ENCODE measurements at regions not wholly inside any gene's neighbourhood (a gene's known extent, or its start where the extent isn't known, plus 50 kb on each side); places are given as distances from the start of the nearest gene placed in this dataset.

GRCh38 chr3:64443546-64444381 is 218.5 kb upstream of the PRICKLE2 start:
- TF ChIP-seq ZNF570 (CRISPR knock-in tag; IDR thresholded peaks at IDR 0.05; ENCODE audit: borderline replicate concordance) (no peak), ATF4 (CRISPR knock-in tag; IDR thresholded peaks at IDR 0.05) (no peak), HNF4A (CRISPR knock-in tag; IDR thresholded peaks at IDR 0.05) (no peak)

Measured in HepG2 (cell line).